ENCODE measurements at regions not wholly inside any gene's neighbourhood (a gene's known extent, or its start where the extent isn't known, plus 50 kb on each side); places are given as distances from the start of the nearest gene placed in this dataset.

DNA sequence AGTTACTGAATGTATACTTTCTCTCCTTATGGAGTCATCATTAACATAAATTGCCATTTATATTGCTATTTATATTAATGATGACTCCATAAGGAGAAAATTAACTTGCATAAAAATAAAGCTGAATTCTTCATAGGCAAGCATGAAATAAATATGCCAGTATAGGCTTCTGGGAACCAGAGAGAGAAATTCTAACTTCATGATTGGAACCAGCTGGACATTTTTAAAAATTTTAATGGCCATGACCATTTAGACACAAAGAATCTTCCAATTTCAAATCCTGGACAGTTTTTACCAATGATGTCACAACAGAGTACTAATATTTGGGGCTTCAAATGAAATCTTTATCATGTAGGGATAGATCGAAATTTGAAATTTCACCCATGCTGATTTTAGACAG lies 268.7 kb downstream of the PTGER3 start:
- TF ChIP-seq, protein P1, sequence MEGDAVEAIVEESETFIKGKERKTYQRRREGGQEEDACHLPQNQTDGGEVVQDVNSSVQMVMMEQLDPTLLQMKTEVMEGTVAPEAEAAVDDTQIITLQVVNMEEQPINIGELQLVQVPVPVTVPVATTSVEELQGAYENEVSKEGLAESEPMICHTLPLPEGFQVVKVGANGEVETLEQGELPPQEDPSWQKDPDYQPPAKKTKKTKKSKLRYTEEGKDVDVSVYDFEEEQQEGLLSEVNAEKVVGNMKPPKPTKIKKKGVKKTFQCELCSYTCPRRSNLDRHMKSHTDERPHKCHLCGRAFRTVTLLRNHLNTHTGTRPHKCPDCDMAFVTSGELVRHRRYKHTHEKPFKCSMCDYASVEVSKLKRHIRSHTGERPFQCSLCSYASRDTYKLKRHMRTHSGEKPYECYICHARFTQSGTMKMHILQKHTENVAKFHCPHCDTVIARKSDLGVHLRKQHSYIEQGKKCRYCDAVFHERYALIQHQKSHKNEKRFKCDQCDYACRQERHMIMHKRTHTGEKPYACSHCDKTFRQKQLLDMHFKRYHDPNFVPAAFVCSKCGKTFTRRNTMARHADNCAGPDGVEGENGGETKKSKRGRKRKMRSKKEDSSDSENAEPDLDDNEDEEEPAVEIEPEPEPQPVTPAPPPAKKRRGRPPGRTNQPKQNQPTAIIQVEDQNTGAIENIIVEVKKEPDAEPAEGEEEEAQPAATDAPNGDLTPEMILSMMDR (IDR thresholded peaks at IDR 0.05): no peak
- TF ChIP-seq POLR2A (IDR thresholded peaks at IDR 0.05): no peak
